GM12878 (cell line): ENCODE measurements at regions not wholly inside any gene's neighbourhood (a gene's known extent, or its start where the extent isn't known, plus 50 kb on each side); places are given as distances from the start of the nearest gene placed in this dataset.

Experiments used
- ATAC-seq: fragments of 200-7000 bp; cut with Tn5 transposase; 3 replicates; pipeline ENCODE4 v1.9.1; 2020; ENCODE audit warnings: mild to moderate bottlenecking, moderate library complexity
- BruUV-seq: library from RNA; stranded (reverse); fragments of 400-500 nt; replicated peaks from 2 replicates; lab custom pipeline; 2021; lab: Mats Ljungman, UMichigan
- CTCF ChIA-PET: fragments of 300-600 bp; sonication (Branson Sonifier 250); formaldehyde crosslinking; extraction: SDS; loops from one replicate; lab custom pipeline; 2021; ENCODE audit warnings: inconsistent platforms; lab: Yijun Ruan, JAX
- POLR2A ChIA-PET: fragments of 350-600 bp; formaldehyde crosslinking; extraction: SDS; loops from one replicate; lab custom pipeline; 2021; ENCODE audit warnings: inconsistent platforms; lab: Charles Lee
- RAD21 ChIA-PET: fragments of 300-600 bp; sonication (Branson Sonifier 250); formaldehyde crosslinking; loops from one replicate; lab custom pipeline; 2023; ENCODE audit warnings: antibody characterized with exemption; ENCODE audit not compliant: unreplicated experiment; lab: Charles Lee
- SMC1A ChIA-PET: fragments of 300-600 bp; sonication (Branson Sonifier 250); formaldehyde crosslinking; loops from one replicate; lab custom pipeline; 2023; ENCODE audit not compliant: unreplicated experiment, uncharacterized antibody; lab: Charles Lee
- DNase-seq: peaks from one replicate; pipeline ENCODE4 v3.0.0-alpha.2; 2011; ENCODE audit warnings: low read depth, low spot score
- FAIRE-seq: peaks from 3 replicates; lab custom pipeline; 2011; peaks lifted over from hg19 to GRCh38; lab: Jason Lieb, UNC
- H2AFZ ChIP-seq: 2 replicates; pipeline ENCODE4 v1.6.0; 2011; ENCODE audit warnings: low read depth, low read length, control low read depth; ENCODE audit not compliant: control insufficient read depth
- H3K27ac ChIP-seq: 2 replicates; pipeline ENCODE4 v1.5.1; 2011; ENCODE audit warnings: control low read depth; ENCODE audit not compliant: control insufficient read depth, insufficient read depth
- H3K27me3 ChIP-seq, 2 experiments: replicated peaks in 1 of 2; 2 replicates each; pipeline versions ENCODE4 v1.6.0 to v1.6.1; 2011; ENCODE audit warnings: low read length in 1 of 2; ENCODE audit not compliant: control insufficient read depth in 2 of 2, insufficient read depth in 2 of 2
- H3K36me3 ChIP-seq, 2 experiments: 2 replicates each; pipeline ENCODE4 v1.5.1; 2011; ENCODE audit warnings: low read length in 1 of 2; ENCODE audit not compliant: control insufficient read depth in 2 of 2, insufficient read depth in 2 of 2
- H3K4me1 ChIP-seq: 2 replicates; pipeline ENCODE4 v1.6.1; 2011; ENCODE audit warnings: mild to moderate bottlenecking, low read length, moderate library complexity, mixed read lengths; ENCODE audit not compliant: control insufficient read depth, insufficient read depth
- H3K4me2 ChIP-seq: 2 replicates; pipeline ENCODE4 v1.6.0; 2011; ENCODE audit warnings: control low read depth; ENCODE audit not compliant: control insufficient read depth, insufficient read depth
- H3K4me3 ChIP-seq: fragments of 200-600 bp; sonication (generic); 2 replicates; pipeline ENCODE4 v1.5.1; 2016
- H3K79me2 ChIP-seq: 2 replicates; pipeline ENCODE4 v1.6.0; 2011; ENCODE audit warnings: low read length; ENCODE audit not compliant: control insufficient read depth, insufficient read depth
- H3K9ac ChIP-seq: 2 replicates; pipeline ENCODE4 v1.8.0; 2011; ENCODE audit warnings: low read length, control low read depth, mixed read lengths; ENCODE audit not compliant: control insufficient read depth, insufficient read depth
- H3K9me3 ChIP-seq: replicated peaks from 3 replicates; pipeline ENCODE4 v1.5.1; 2011; ENCODE audit warnings: mild to moderate bottlenecking, low read length; ENCODE audit not compliant: control insufficient read depth, insufficient read depth
- H4K20me1 ChIP-seq: 2 replicates; pipeline ENCODE4 v1.6.0; 2011; ENCODE audit not compliant: control insufficient read depth, insufficient read depth
- ASH2L ChIP-seq: fragments of 300-600, 200-600 bp; sonication (generic); IDR thresholded peaks from 2 replicates; pipeline ENCODE4 v1.6.1; 2017; ENCODE audit warnings: low read depth, mild to moderate bottlenecking, borderline replicate concordance
- CBX3 ChIP-seq: fragments of 200-600 bp; sonication (generic); IDR thresholded peaks from 2 replicates; pipeline ENCODE4 v1.6.1; 2016; ENCODE audit warnings: low read depth, borderline replicate concordance
- HCFC1 ChIP-seq: fragments of 150-350 bp; IDR thresholded peaks from 2 replicates; pipeline ENCODE4 v1.6.1; 2014; ENCODE audit warnings: low read length
- IRF4 ChIP-seq: IDR thresholded peaks from 2 replicates; pipeline ENCODE4 v1.6.1; 2011; ENCODE audit warnings: low read depth, low read length
- KLF5 ChIP-seq: fragments of 450-650 bp; IDR thresholded peaks from 2 replicates; pipeline ENCODE4 v1.6.1; 2014; ENCODE audit warnings: mild to moderate bottlenecking; ENCODE audit not compliant: partially characterized antibody
- MYB ChIP-seq: fragments of 150-350 bp; IDR thresholded peaks from 2 replicates; pipeline ENCODE4 v1.6.1; 2014; ENCODE audit warnings: mild to moderate bottlenecking, low read depth, low read length, borderline replicate concordance
- POLR2AphosphoS2 ChIP-seq: IDR thresholded peaks from 2 replicates; pipeline ENCODE4 v1.6.1; 2011; ENCODE audit warnings: low read depth, mild to moderate bottlenecking, low read length, improper control_type of control experiment, moderate library complexity
- SP1 ChIP-seq: IDR thresholded peaks from one replicate; pipeline ENCODE4 v1.6.1; 2011; ENCODE audit warnings: low read depth, low read length
- SREBF2 ChIP-seq: IDR thresholded peaks from 2 replicates; pipeline ENCODE4 v1.6.1; 2012; ENCODE audit warnings: mild to moderate bottlenecking, low read length
- SRF ChIP-seq, 2 experiments: IDR thresholded peaks; 2 replicates each; pipeline ENCODE4 v1.6.1; 2011; ENCODE audit warnings: low read depth in 2 of 2, low read length in 2 of 2, mild to moderate bottlenecking in 1 of 2, moderate library complexity in 1 of 2
- SUZ12 ChIP-seq: fragments of 200-600 bp; sonication (generic); IDR thresholded peaks from one replicate; pipeline ENCODE4 v1.6.1; 2018; ENCODE audit warnings: antibody characterized with exemption, mild to moderate bottlenecking; ENCODE audit not compliant: unreplicated experiment
- WGBS: methylation state at CpG from one replicate; pipeline ENCODE4 v1.1.6; 2016; ENCODE audit warnings: low lambda C conversion rate; ENCODE audit not compliant: insufficient replicate concordance, insufficient coverage; ENCODE audit errors: missing lambda C conversion rate; 5-methylcytosine and 5-hydroxymethylcytosine counted together
- in situ Hi-C: fragments of 300-500 bp; cut with MboI; formaldehyde crosslinking; loops from 9 replicates; pipeline ENCODE4 v1.14.3; 2018; ENCODE audit warnings: mixed read lengths
- intact Hi-C: fragments of 100-400 bp; cut with micrococcal nuclease; formaldehyde crosslinking; loops from one replicate; pipeline ENCODE4 v1.14.2; 2022; ENCODE audit not compliant: unreplicated experiment

GRCh38 chr4:115249808-115250207 is 136.4 kb upstream of the NDST4 start:
- Histone ChIP-seq H3K27me3 (no peaks in the 10 kb centered on the region), H2AFZ (no peak overlapping the region), H3K9ac (no peak overlapping the region), H3K4me3 (no peak overlapping the region), H4K20me1 (no peaks in the 10 kb centered on the region), H3K27ac (no peak overlapping the region), H3K36me3 (no peaks in the 10 kb centered on the region), H3K4me1 (no peaks in the 10 kb centered on the region), H3K9me3 (no peaks in the 10 kb centered on the region), H3K79me2 (no peaks in the 10 kb centered on the region), H3K4me2 (no peak overlapping the region)
- 60% methylated on average over 3 of the region's 3 CpGs for WGBS
- ChIA-PET RAD21 (no interaction called here), POLR2A (no interaction called here), SMC1A (no interaction called here), CTCF (interaction anchor here (1.3 kb wide), 1 partner anchor 15 kb away, joined by 3 read pairs; no protein-coding TSS in a partner anchor)
- in situ Hi-C loops, result no loop called here
- FAIRE-seq (no peak), ATAC-seq (no peak), DNase-seq (no peak)
- intact Hi-C loops, result no loop called here
- no TSS peak for BruUV-seq
- TF ChIP-seq KLF5, result no peak
- no peak for TF ChIP-seq HCFC1
- no peak for TF ChIP-seq SUZ12
- no peak for TF ChIP-seq ASH2L
- no peak for TF ChIP-seq SRF (IDR thresholded peaks at IDR 0.05; ENCODE audit: low read depth in 2 of 2, low read length in 2 of 2)
- no peak for TF ChIP-seq POLR2AphosphoS2
- no peak for TF ChIP-seq CBX3
- no peak for TF ChIP-seq IRF4
- no peak for TF ChIP-seq SREBF2
- TF ChIP-seq SP1, result no peak
- TF ChIP-seq MYB, result no peak
